ENCODE measurements at regions not wholly inside any gene's neighbourhood (a gene's known extent, or its start where the extent isn't known, plus 50 kb on each side); places are given as distances from the start of the nearest gene placed in this dataset.

DNA sequence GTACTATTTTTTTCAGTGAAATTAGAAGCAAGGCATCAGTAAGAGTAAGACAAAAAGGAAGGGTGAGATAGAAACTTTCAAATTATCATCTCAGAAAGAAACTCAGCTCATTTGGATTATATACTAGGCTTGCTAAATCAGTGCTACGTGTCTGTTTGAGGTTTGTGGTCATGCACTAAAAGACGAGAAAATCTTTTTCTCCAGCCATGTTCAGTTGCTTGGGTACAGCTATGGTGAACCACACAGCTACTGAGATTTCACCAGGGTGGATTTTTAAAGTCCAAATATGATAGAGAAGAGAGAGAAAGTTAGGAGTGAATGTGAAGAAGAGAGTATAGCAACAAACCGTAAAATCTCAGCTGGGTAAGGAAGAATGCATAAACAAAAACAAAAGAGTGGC, 161.6 kb downstream of the PTH2R start:
- no peak overlapping the region for H2AFZ ChIP-seq (ENCODE audit: insufficient read depth, low read depth, low read length, poor library complexity, severe bottlenecking)
- peaks cover 0 to 3% (median 0%) of the 10 kb centered on the region in 3 donors for H3K27me3 Mint-ChIP-seq (ENCODE audit: low read depth in 3 of 3)
- no peaks in the 10 kb centered on the region for H3K36me3 Mint-ChIP-seq

DNA sequence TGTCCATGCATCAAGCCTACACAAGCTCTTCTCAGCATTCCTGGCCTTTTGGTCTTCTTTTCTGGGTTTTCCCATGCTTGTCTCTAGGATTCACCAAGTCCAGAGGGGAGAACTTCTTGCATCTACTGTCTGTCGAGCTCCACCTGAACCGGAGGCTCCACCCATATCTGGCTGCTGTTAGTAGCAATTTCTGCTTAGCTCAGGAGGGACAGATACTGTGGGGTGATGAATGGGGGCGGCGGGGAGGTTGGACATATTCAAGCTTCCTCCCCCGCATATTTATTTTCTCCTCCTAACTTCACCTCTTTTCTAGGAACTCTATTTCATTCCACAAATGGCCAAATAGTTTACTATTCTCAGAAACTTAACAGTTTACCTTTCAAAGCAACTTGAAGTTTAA, 163.5 kb downstream of the PTH2R start:
- no peaks in the 10 kb centered on the region for H3K9me3 ChIP-seq (replicated peaks in 1 of 2; ENCODE audit: control insufficient read depth in 1 of 2, insufficient read depth in 1 of 2, low read length in 2 of 2)
- no CpG with 5 or more reads among the region's 5 CpGs for WGBS (ENCODE audit: insufficient coverage)
- peaks cover 2 to 5% (median 2%) of the 10 kb centered on the region in 3 donors for H3K27me3 Mint-ChIP-seq (ENCODE audit: low read depth in 3 of 3)
- no peaks in the 10 kb centered on the region for H4K20me1 ChIP-seq (ENCODE audit: insufficient read depth, low read length)
- no peak for DNase-seq
- TF ChIP-seq, protein P1, sequence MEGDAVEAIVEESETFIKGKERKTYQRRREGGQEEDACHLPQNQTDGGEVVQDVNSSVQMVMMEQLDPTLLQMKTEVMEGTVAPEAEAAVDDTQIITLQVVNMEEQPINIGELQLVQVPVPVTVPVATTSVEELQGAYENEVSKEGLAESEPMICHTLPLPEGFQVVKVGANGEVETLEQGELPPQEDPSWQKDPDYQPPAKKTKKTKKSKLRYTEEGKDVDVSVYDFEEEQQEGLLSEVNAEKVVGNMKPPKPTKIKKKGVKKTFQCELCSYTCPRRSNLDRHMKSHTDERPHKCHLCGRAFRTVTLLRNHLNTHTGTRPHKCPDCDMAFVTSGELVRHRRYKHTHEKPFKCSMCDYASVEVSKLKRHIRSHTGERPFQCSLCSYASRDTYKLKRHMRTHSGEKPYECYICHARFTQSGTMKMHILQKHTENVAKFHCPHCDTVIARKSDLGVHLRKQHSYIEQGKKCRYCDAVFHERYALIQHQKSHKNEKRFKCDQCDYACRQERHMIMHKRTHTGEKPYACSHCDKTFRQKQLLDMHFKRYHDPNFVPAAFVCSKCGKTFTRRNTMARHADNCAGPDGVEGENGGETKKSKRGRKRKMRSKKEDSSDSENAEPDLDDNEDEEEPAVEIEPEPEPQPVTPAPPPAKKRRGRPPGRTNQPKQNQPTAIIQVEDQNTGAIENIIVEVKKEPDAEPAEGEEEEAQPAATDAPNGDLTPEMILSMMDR (IDR thresholded peaks at IDR 0.05), result no peak
- no peaks in the 10 kb centered on the region for H3K36me3 Mint-ChIP-seq
- no peaks in the 10 kb centered on the region for H3K27me3 ChIP-seq (ENCODE audit: control insufficient read depth in 2 of 2, insufficient read depth in 2 of 2, low read length in 2 of 2)
- H3K36me3 ChIP-seq (replicated peaks in 1 of 2; ENCODE audit: control insufficient read depth in 1 of 2, insufficient read depth in 2 of 2, low read length in 2 of 2), result no peaks in the 10 kb centered on the region
- no peak overlapping the region for H3K27ac ChIP-seq (ENCODE audit: low read depth in 1 of 2, low read length in 2 of 2)
- H3K9ac ChIP-seq (ENCODE audit: insufficient read depth, low read length, poor library complexity, severe bottlenecking), result no peak overlapping the region
- no peak overlapping the region for H3K27ac Mint-ChIP-seq
- no peak overlapping the region for H3K4me3 ChIP-seq (replicated peaks in 1 of 3; ENCODE audit: low read depth in 2 of 3, low read length in 3 of 3)
- no peaks in the 10 kb centered on the region for H3K4me1 ChIP-seq (ENCODE audit: control insufficient read depth in 1 of 2, insufficient read depth in 2 of 2, low read length in 2 of 2)
- H3K79me2 ChIP-seq (ENCODE audit: insufficient read depth, low read length), result no peaks in the 10 kb centered on the region
- no peak overlapping the region for H3K4me2 ChIP-seq (replicated peaks; ENCODE audit: extremely low read depth, low read length, poor library complexity, severe bottlenecking)
- peaks cover 0 to 3% (median 0%) of the 10 kb centered on the region in 7 donors for H3K9me3 Mint-ChIP-seq
- no peaks in the 10 kb centered on the region for H3K4me1 Mint-ChIP-seq
- intact Hi-C loops (cut with micrococcal nuclease), result no loop called here
- no peak overlapping the region for H2AFZ ChIP-seq (ENCODE audit: insufficient read depth, low read depth, low read length, poor library complexity, severe bottlenecking)
- no peak overlapping the region for H3K4me3 Mint-ChIP-seq

More for the DNA sequence above, 161.6 kb downstream of the PTH2R start:
- Histone ChIP-seq H3K9me3 (replicated peaks in 1 of 2; ENCODE audit: control insufficient read depth in 1 of 2, insufficient read depth in 1 of 2, low read length in 2 of 2) (no peaks in the 10 kb centered on the region), H3K27ac (ENCODE audit: low read depth in 1 of 2, low read length in 2 of 2) (no peak overlapping the region), H3K4me3 (replicated peaks in 1 of 3; ENCODE audit: low read depth in 2 of 3, low read length in 3 of 3) (no peak overlapping the region), H3K4me2 (replicated peaks; ENCODE audit: extremely low read depth, low read length, poor library complexity, severe bottlenecking) (no peak overlapping the region), H3K9ac (ENCODE audit: insufficient read depth, low read length, poor library complexity, severe bottlenecking) (no peak overlapping the region), H3K36me3 (replicated peaks in 1 of 2; ENCODE audit: control insufficient read depth in 1 of 2, insufficient read depth in 2 of 2, low read length in 2 of 2) (no peaks in the 10 kb centered on the region), H3K27me3 (ENCODE audit: control insufficient read depth in 2 of 2, insufficient read depth in 2 of 2, low read length in 2 of 2) (no peaks in the 10 kb centered on the region), H3K4me1 (ENCODE audit: control insufficient read depth in 1 of 2, insufficient read depth in 2 of 2, low read length in 2 of 2) (no peaks in the 10 kb centered on the region), H3K79me2 (ENCODE audit: insufficient read depth, low read length) (no peaks in the 10 kb centered on the region), H4K20me1 (ENCODE audit: insufficient read depth, low read length) (no peaks in the 10 kb centered on the region)
- TF ChIP-seq, protein P1 (IDR thresholded peaks at IDR 0.05), result no peak
- Mint-ChIP-seq H3K9me3 (peaks cover 0 to 3% (median 0%) of the 10 kb centered on the region in 7 donors), H3K4me3 (no peak overlapping the region), H3K4me1 (no peaks in the 10 kb centered on the region), H3K27ac (no peak overlapping the region)
- DNase-seq, result no peak
- intact Hi-C loops (cut with micrococcal nuclease), result no loop called here
- 100% methylated on average over 1 of the region's 3 CpGs for WGBS (ENCODE audit: insufficient coverage)
